GM18517 (cell line): ENCODE measurements at regions not wholly inside any gene's neighbourhood (a gene's known extent, or its start where the extent isn't known, plus 50 kb on each side); places are given as distances from the start of the nearest gene placed in this dataset.
A peak's percentile ranks its signal among the peaks of the same experiment; 100 is the strongest.

Source experiments
- ATAC-seq: cut with Tn5 transposase; IDR thresholded peaks from one replicate; pipeline ENCODE4 v1.9.1; 2021; ENCODE audit warnings: mild to moderate bottlenecking, moderate library complexity; ENCODE audit not compliant: unreplicated experiment

DNA sequence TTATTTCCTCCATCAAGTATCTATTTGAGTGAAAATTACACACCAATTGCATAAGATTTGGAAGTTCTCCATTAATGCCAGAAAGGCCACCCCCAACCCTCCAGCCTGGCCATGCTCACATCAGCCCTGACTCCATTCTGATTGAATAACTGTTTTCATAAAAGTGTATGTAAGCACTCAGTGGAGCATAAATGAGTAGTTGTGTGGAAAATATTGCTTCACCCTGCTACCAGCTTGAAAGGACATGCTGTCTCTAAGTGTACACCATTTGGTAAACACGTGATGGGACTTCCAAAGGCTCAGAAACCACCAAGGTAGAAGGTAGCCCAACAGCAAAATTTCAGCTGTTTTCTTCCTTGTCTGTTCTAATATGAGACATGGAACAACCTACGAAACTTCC, 393.8 kb downstream of the ZNF385D start:
- ATAC-seq: no peak

DNA sequence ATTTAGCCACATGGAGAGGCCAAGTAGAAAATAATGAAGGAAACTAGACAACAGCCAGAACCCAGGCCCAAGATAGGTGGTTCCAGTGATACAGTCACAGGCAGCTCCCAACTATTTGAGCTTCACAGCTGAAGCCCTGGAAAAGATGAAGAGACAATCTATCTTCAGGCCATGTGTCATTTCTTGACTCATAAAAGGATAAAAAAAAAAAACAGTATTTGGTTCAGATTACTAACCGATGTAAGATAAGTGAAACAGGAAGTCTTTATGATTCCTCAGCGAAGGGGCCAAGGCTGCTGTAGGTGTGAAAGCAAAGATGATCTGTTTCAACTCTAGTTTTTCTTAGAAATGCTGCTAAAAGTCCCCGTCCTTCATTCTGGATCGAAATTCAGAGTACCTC, 394.6 kb downstream of the ZNF385D start:
- no peak for ATAC-seq

DNA sequence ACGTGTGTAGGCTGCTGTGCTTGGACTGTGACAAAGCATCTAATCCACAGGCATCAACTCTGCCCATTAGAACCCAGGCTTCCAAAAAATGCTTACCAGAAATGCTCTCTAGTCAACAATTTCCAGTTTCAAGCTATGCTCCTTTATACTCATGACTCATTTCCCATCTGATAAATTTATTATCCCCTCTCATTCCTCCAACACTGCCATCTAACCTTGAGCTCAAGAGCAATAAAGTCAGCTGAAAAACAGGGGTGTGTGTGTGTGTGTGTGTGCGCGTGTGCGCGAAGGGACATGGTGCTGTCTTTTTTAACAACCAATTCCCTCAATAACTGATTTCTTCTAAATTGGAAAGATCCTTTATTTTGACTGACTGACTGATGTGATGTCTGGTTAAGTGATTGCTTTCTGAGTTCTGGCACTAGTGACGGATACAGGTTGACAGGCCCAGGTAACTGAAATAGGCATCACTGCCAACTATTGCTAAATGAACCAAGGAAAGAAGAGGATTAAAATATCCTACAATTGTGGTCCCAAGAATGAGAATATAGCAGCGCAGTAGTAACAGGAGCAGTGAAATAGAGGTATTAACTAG, 405.5 kb downstream of the ZNF385D start:
- ATAC-seq: no peak

DNA sequence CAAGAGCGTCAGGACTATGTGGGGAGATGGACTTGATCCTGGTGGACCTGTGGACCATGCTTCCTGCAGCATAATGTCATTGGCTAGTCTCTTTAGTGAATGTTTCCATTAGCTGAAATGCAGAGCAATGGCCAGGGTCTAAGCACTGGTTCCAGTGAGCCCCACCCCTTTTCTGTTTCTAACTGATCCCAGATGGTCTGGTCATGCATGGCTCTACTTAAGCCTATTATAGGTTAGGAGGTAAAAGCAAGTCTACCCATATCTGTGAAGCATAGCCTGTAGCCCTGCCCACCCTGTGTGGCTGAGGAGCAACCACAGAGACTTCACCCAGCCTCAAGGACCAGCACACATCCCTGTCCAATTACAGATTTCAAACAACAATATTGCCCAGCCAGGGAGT, 419.2 kb downstream of the ZNF385D start:
- no peak for ATAC-seq

DNA sequence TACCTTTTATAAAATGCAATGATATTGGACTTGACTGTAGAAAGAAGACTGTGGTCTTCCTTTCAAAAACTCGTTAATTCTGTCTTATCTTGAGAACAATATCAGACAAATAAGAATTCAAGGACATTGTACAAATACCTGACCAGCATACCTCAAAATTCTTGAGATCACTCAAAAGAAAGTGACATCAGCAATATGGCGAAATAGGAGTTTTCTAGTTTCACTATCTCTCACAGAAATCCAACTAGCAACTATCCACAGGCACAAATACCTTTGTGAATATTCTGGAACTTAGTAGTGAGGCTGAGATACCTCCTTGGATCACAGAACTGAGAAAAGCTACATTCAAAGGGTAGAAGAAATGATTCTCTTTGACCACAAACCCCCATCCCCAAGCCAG, 419.7 kb downstream of the ZNF385D start:
- ATAC-seq: no peak

DNA sequence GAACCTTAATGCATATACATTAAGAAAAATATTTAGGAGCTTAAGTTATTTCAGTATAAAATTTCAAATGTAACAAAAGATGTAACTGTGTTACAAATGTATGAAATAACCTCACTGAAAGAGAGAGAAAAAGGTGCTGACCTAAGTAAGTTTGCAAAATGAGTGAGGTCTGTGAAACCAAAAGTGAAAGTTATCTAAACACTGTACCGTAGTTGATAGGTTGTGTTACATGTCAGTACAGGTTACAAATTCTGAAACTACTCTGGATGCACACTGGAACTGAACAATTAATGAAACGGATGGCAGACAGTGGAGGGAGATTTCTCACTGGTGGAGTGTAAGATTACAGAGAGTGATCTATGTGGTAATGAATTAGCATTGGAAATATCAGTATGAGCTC, 420.7 kb downstream of the ZNF385D start:
- peak; percentile 80 for ATAC-seq

GRCh38 chr3:21328711-21329390, 422.2 kb downstream of the ZNF385D start:
- no peak for ATAC-seq

GRCh38 chr3:21326704-21327475, 424.1 kb downstream of the ZNF385D start:
- no peak for ATAC-seq

DNA sequence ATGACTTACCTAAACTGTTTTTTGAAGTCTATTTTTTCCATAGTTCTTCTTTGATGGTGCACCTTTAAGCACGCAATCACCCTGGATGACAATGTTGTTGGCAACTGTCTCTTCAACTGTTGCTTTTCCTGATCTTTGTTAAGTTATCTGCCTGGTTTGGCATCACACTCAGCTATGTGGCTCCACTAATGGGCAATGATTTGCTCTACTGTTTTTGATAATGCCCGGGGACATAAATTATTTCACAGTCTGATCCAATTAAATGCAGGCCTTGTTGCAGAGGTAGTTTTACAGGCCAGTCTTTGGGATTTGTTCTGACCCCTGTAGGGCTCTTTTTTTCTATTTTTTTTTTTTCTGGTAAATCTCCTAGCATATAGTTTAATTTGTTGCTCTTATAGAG, 436.3 kb downstream of the ZNF385D start:
- no peak for ATAC-seq

DNA sequence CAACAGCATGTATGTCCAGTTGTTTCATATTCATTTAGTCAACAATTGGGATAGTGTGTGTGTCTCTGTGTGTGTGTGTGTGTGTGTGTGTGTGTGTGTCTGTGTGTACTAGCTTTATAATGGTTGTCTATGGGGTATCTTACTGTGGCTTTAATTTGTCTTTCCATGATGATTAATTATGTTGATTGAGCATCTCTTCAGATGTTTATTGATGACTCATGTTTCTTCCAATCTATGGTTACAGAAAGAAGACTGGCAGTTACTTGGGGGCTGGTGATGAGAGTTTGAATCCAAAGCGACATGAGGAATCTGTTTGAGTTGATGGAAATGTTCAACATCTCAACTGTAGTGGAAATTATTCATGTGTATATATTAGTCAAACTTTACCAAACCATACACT, 440.1 kb downstream of the ZNF385D start:
- no peak for ATAC-seq

GRCh38 chr3:21310161-21310560, 440.8 kb downstream of the ZNF385D start:
- no peak for ATAC-seq

DNA sequence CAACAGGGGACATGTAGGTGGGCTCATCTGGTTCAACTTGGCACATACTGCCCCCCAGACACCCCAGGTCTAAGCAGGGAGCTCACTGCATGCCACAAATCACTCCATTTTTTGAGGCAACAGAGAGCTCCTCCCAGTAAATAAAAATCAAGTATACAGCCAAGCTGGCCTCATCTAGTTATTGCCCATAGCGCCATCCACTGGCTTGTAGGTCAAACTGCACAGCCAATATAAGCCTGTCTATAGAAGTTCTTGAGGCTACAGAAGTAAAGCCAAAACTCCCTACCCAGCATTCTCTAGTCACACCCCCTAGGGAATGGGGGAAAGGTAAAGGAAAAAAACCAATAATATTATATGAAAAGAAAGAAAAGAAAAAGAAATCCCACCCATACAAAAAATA, 453.7 kb downstream of the ZNF385D start:
- ATAC-seq: no peak

GRCh38 chr3:21294768-21295167, 456.2 kb downstream of the ZNF385D start:
- no peak for ATAC-seq

GRCh38 chr3:21292971-21293370, 458.0 kb downstream of the ZNF385D start:
- no peak for ATAC-seq

GRCh38 chr3:21290557-21290956, 460.5 kb downstream of the ZNF385D start:
- ATAC-seq: no peak

DNA sequence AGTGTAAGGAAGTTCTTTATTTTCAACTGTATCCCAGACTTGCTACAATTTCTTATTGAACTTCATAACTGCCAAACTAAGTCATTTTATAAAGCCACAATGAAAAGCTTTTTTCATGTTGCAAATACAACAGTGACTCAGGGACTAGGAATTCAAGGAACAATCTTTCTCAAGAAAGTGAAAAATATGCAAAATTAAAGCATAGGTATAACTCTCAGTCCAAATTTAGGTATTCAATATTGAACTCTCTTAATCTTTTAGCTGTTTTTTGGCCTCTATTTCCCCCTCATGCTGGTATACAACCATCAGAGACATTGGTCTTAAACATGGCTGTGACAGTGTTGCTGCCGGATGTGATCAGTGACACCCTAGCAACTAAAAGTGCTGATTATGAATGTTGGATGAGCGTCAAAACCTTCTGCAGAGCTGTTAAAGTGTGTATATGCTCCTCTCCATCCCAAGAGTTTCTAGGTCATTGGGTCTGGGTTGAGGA, 476.9 kb downstream of the ZNF385D start:
- ATAC-seq: no peak

GRCh38 chr3:21273259-21274025, 477.6 kb downstream of the ZNF385D start:
- no peak for ATAC-seq

- ATAC-seq: no peak
Observed at GRCh38 chr3:21271606-21272016, 479.4 kb downstream of the ZNF385D start.

GRCh38 chr3:21269882-21270281, 481.1 kb downstream of the ZNF385D start:
- no peak for ATAC-seq

DNA sequence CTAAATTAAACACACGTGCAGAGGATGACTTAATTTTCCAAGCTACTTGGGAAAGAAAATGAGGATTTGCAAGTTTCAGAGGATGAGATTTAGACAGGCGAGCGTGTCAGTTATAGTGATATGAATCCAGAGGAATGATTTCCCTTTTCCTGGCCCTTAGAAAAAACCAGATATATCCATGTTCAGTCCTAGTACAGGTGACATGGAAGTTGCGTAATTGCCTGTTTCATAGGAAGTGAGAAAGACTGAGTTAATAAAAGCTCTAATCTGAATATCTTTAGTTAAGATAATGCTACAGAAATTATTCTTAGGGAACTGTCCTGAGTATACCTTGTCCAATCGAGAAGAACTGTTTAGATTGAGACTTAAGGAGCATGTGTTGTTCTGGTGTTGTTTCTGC, 490.5 kb downstream of the ZNF385D start:
- ATAC-seq: no peak

DNA sequence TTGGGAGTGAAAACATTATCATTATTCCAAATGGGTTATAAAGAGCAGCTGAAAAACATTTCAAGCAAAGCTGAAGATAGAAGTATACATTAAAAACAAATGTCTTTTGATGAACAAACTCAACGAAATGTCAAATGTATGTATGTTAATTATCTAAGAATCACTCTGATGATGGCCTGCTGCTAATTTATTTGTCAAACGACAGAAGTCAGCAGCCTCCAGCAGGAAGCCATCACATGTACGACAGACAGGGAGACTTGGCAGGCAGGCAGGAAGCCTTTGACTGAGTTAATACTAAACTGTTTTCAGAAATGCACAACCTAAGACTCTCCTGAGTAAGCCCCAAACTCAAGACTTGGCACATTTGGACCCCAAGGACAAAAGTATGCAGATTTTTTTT, 491.1 kb downstream of the ZNF385D start:
- ATAC-seq: no peak
